Fibroblast of skin of left quadriceps (primary cell): ENCODE measurements at regions not wholly inside any gene's neighbourhood (a gene's known extent, or its start where the extent isn't known, plus 50 kb on each side); places are given as distances from the start of the nearest gene placed in this dataset.
A peak's percentile ranks its signal among the peaks of the same experiment; 100 is the strongest.
"Not testable (repeated sequence)": the region's sequence is repeated elsewhere in the genome, so short reads cannot be mapped to it uniquely, and the experiment has no call there.

Experiments
- DNase-seq, 2 experiments: peaks; one replicate each; pipeline ENCODE4 v3.0.0-alpha.2; 2013; ENCODE audit warnings: low read depth in 2 of 2

DNA sequence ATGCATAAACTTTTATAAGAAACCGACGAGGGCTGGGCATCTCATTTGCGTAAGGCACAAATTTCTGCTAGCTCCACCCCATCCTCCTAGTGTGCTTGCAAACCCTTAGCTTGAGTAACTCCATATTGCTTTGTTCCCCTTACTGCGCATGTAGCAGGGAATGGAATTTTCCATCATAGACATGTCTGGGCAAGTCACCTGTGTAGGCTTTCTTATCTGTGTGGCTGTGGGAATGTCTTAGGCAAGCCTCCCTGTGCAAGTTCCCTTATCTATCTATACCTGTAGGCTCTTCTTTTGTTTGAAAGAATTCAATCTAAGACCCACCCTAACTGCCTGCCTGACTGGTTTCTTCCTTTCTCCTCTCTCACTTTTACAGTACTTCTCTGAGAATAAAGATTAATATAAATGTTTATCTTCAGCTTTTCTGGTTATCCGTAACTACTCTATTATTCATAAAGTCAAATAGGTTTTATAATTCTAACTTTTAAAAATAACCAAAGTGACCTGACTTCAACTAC is 217.6 kb upstream of the FIGN start:
- no peak for DNase-seq

DNA sequence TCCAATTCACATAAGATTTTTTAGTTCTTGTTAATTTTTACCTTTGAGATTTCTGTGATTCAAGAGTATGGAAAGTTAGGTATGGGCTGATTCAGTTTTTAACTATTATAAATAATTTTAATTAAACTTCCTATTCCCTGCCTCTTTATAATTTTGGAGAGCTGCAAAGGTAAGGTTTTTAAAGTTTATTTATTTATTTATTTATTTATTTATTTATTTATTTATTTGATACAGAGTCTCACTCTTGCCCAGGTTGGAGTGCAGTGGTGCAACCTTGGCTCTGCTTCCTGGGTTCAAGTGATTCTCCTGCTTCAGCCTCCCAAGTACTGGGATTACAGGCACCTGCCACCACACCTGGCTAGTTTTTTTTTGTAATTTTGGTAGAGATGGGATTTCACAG is 215.5 kb upstream of the FIGN start:
- no peak for DNase-seq

DNA sequence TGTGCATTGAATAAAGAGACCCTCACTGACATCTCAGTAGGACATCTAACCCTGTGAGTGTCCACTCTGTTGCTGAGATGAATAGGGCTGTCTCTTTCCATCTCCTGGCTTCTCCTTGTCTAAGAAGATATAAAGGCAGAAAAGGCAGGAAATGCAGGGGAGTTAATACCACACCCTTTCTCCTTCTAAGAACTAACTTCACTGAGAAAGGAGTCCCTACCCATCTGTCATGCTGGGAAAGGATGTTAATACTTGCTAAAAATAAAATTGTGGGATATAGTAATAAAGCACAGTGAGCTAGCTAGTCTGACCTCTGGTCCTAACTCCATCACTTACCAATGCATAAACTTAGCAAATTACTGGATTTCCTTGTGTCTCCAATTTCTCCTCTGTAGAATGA is 213.9 kb upstream of the FIGN start:
- DNase-seq, result no peak

DNA sequence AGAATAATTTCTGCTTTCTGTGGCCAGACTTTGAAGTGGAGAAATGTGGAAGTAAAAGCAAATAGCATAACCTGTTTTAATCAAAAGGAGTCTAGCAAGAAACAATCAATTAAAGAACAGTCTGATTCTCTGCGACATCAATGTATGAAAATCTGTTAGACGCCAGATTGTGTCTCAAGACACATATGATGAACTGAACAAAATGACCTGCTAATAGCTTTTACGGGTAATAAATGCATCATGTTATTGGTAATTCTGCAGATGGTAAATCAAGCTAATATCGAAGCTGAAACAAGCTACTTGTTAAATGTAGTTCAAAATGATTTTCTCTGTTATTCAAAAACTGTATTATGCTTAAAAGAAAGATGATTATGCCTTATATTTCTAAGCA is 208.5 kb upstream of the FIGN start:
- no peak for DNase-seq

DNA sequence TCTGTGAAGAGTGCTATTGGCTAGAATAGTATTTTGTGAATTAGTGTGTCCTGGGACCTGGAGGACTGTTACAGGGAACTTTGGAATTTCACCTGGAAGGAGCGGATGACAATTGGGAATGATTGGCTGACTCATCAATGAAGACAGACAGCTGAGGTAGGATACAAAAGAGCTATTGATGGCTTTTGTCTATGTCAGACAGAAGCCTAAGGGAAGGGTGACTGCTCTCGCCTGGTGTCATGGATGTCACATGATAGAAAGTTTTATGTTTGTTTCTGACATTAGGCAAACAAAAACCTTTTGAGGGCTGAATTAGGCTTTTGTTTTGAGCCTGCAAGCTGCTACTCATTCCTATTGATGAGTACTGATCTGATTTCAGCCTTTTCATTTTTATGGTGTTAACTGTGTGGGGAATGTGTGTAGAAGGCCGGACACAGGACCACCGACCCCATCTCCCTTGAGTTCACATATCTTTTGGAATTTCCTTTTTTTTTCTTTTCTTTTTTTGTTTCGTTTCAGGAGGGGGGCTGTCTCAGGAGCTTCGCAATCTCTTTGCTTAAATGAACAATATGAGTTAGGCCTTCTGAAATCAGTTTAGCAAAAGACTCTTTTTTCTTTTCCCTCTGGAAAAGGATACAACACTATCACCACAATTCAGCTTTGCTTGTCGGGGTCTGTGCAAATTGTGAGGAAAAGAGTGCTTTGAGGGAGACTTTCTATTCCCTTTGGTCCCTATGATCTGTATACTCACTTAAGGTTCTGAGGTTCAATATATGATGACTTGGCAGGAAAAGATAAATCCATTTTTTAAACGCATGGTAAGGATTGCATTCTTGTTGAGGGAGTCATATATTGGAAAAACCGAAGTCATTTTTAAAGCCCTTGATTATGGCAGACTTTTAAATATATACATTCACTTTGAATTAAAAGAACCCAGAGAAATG is 207.9 kb upstream of the FIGN start:
- no peak for DNase-seq

DNA sequence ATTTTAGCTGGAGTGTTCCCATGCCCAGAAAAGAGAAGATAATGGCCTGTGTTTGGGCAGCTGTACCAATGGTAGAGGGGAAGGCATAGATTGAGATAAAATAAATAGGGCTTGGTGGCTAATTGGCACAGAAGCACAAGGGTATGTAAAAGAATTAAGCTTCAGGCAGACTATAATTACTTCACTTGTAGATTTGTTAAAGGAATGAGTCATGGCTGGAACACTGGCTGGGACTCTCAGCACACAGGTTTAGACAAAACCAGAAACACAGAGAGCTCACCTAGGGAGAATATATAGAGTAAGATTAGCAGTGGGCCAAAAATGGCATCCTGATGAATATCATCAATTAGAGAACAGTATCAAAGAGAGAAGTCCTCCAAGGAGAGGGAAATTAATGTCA is 198.3 kb upstream of the FIGN start:
- no peak for DNase-seq

DNA sequence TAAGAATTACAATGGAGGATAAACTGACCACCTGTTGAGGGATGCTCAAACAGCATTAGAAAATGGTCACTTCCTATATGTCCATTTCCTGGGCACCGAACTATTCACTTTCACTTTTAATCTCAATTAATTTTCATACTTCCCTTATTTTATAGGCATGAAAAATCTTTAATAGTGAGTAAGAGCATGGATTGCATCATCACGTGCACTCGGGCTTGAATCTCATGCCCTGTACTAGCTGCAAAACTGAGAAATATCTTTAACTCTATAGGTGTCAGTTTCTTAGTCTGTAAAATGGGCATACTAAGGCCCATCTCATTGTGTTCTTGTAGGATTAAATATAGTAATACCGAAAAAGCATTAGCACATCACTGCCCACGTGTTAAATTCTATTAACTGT is 183.9 kb upstream of the FIGN start:
- DNase-seq, result no peak

DNA sequence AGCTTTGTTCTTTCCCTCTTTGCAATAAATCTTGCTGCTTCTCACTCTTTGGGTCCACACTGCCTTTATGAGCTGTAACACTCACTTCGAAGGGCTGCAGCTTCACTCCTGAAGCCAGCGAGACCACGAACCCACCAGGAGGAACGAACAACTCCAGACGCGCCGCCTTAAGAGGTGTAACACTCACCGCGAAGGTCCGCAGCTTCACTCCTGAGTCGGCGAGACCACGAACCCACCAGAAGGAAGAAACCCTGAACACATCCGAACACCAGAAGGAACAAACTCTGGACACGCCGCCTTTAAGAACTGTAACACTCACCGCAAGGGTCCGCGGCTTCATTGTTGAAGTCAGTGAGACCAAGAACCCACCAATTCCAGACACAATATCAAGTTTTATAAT is 178.7 kb upstream of the FIGN start:
- DNase-seq, result not testable (repeated sequence)

DNA sequence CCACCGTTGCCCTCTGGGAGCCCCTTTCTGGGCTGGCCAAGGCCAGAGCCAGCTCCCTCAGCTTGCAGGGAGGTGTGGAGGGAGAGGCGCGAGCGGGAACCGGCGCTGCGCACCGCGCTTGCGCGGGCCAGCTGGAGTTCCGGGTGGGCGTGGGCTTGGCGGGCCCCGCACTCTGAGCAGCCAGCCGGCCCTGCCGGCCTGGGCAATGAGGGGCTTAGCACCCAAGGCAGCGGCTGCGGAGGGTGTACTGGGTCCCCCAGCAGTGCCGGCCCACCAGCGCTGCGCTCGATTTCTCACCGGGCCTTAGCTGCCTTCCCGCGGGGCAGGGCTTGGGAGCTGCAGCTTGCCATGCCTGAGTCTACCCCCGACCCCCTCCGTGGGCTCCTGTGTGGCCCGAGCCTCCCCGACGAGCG is 177.7 kb upstream of the FIGN start:
- DNase-seq, result not testable (repeated sequence)

DNA sequence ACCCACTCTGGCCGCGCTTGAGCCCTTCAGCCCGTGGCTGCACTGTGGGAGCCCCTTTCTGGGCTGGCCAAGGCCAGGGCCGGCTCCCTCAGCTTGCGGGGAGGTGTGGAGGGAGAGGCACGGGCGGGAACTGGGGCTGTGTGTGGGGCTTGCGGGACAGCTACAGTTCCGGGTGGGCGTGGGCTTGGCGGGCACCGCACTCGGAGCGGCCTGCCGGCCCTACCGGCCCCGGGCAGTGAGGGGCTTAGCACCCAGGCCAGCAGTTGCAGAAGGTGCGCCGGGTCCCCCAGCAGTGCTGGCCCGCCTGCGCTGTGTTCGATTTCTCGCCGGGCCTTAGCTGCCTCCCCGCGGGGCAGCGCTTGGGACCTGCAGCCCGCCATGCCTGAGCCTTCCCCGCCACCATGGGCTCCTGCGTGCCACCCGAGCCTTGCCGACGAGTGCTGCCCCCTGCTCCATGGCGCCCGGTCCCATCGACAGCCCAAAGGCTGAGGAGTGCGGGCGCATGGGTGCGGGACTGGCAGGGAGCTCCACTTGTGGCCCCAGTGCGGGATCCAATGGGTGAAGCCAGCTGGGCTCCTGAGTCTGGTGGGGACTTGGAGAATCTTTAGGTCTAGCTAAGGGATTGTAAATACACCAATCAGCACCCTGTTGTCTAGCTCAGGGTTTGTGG is 173.7 kb upstream of the FIGN start:
- DNase-seq, result no peak

DNA sequence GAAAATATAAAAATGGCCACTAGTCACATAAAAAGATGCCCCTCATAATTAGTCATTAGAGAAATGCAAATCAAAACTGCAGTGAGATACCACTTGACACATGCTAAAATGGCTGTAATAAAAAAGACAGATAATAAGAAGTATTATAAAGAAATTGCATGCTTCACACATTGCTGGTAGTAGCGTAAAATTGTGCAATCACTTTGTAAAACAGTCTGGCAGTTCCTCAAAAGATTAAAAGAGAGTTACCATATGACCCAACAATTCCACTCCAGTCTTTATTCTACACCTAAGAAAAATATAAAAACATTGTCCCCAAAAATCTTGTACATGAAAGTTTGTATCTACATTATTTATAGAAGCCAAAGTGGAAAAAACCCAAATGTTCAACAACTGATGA is 170.6 kb upstream of the FIGN start:
- DNase-seq, result no peak

DNA sequence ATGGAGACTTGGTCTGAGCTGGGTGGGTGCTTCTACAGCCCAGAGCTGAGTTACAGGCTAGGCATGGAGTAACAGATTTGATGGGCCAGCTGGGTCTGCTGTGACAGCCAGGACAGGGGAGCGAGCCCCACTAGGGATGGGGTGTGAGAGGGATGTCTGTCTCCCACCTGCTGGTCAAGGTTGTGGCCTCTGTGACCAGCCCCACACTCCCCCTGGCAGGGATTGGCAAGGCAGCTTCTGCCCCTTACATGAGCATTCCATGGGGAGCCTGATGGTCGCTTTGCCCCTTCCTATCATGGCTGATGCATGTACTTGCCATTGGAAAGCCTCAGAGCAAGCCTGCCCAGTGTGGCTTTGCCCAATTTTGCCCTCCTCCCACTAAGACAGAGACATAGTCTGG is 162.0 kb upstream of the FIGN start:
- no peak for DNase-seq

DNA sequence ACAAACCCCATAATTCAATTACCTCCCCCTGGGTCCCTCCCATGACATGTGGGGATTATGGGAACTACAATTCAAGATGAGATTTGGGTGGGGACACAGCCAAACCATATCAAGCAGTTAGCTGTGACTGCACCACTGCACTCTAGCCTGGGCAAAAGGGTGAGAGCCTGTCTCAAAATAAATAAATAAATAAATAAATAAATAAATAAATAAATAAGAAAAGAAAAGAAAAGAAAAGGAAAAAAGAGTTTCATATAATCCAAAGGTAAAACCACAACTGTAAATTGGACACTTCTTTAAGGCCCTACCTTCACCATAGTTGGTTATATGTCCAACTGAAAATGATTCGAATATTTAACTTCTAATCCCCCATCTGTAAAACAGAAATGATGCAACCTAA is 157.6 kb upstream of the FIGN start:
- not testable (repeated sequence) for DNase-seq

DNA sequence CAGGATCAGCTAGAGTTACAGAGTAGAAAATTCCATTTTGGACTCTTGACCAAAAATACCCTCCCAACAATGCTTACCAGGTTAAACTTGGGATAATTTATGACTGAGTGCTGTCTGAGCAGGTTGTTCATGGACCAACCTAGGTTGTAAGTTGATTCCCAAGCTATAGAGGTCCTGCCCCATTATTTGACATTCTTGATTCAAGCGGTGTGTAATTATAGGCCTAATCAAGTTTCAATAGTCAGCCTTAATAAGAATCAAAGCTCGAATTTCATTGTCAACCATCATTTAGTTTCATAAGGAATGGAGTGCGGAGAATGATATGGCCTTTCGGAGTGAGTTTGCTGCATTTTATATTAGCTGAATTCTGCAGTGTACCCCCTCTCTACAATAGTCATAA is 152.8 kb upstream of the FIGN start:
- DNase-seq, result no peak

DNA sequence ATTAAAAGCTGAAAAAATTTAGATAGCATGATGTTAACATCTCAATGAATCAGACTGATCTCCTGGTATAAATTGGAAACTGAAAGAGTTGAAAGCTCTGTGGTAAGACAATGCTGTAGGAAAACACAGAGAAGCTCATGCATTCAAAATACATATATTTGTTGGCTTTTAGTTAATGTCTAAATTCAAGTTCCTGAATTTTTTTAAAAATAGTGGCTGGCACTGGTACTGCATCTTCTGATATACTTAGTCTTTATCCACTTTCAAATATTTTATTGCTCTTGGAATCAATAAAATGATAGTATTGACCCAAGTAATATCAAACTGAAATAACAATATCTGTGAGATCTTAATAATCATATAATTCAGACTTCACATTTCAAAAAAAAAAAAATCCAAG is 151.4 kb upstream of the FIGN start:
- no peak for DNase-seq

DNA sequence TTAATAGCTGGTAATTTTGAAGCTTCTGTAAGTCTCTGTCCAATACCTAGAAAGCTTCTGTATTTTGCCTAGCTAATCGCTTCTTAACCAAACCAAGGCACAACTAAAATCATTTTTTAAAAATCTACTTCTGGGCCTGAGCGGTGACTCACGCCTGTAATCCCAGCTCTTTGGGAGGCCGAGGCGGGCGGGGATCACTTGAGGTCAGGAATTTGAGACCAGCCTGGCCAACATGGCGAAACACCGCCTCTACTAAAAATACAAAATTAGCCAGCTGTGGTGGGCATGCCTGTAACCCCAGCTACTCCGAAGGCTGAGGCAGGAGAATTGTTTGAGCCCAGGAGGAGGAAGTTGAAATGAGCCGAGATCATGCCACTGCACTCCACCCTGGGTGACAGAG is 148.6 kb upstream of the FIGN start:
- DNase-seq, result no peak

DNA sequence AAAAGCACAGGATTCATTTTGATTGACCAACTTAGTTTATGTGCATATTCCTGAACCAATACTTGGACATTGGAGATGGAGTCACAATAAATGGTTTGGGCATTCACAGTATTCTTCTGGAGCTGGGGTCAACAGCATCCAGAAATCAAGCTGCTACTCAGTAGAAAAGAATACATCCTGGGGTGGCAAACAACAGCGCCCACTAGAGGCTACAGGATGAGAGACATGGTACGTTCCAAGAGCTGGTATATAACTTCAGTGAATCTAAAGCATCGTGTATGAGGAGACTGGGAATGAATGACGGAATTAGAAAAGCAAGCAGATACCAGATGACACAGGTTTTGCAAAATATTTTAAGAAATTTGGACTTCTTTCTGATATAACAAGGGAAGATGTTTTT is 142.9 kb upstream of the FIGN start:
- DNase-seq, result no peak

DNA sequence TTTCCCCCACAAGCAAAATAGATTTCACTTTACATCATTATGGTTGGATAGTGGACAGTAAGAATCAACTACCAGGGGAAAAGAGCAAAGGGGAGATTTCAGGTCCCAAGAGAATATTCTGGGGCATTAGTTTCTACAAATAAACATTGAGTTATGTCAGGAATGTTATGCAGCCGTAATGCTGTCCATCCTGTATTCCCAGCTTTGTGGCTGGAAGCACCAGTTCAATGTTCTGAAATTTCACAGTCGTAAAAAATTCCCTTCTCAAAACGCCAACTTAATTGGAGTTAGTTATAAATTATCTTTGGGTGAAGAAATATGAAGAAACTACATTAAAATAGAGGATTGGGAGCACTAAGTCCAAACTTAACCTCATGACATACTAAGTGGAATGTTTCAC is 141.5 kb upstream of the FIGN start:
- DNase-seq, result peak; percentile 57 to 59

DNA sequence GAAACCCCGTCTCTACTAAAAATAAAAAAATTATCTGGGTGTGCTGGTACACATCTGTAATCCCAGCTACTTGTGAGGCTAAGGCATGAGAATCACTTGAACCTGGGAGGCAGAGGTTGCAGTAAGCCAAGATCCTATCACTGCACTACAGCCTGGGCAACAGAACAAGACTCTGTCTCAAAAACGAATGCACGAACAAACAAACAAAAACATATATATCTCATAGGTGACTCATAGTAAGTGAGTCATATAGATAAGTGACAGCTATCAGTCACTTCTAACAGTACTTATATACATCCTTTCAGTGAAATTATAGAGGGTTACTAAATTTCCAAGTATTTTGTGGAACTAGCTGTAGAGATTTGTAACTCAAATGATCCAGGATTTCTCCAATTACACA is 127.3 kb upstream of the FIGN start:
- DNase-seq, result no peak

DNA sequence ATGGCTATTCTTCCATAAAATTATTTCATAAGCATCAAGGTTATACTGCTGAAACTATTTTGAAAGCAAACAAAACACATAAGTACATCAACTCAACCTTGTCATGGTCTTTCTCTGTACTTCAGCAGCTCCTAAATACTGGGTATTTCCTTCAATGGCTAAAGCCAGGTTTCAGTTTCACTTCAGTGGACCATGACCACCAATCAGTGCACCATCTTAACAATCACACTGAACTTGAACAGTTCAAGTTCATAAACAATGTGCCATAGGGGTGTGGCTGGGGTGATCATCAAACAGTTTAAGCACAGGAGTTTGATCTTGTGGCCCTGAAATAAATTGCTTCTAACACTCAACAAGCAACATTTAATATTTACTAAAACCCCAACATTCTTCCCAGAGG is 124.1 kb upstream of the FIGN start:
- no peak for DNase-seq

DNA sequence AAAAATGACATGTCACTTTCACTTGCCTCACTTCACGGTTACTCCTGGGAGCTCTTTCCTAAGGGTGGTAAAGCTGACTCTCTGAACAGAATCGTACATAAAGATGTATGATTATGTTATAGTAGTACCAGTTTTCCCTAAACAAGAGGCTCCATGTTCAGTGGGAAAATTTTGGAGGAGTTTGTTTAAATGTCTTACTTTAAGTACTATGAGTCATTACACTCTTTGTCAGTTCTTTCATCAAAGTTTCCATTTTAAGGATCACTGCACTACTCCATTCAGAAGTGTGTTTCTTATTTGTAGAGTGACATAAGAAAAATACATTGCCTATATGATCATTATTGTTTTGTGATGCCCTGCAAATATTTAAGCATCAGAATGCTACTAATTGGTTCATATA is 121.1 kb upstream of the FIGN start:
- DNase-seq, result no peak

DNA sequence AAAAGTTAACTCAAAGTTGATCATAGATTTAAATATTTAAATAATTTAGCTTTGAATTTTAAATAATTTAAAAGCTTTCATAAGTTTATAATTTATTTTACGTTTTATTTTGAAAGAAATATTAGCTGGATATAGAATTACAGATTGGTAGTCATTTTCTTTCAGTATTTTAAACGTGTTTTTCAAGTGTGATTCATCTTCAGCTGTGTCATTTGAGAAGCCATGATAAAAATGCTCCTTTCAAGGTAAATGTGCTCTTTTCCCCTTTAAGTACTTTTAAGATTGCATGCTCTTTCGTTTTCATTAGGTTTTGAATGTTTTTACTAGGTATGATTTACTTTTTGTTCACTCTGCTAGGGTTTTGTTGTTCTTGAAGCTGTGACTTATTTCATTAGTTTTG is 116.8 kb upstream of the FIGN start:
- DNase-seq, result no peak

DNA sequence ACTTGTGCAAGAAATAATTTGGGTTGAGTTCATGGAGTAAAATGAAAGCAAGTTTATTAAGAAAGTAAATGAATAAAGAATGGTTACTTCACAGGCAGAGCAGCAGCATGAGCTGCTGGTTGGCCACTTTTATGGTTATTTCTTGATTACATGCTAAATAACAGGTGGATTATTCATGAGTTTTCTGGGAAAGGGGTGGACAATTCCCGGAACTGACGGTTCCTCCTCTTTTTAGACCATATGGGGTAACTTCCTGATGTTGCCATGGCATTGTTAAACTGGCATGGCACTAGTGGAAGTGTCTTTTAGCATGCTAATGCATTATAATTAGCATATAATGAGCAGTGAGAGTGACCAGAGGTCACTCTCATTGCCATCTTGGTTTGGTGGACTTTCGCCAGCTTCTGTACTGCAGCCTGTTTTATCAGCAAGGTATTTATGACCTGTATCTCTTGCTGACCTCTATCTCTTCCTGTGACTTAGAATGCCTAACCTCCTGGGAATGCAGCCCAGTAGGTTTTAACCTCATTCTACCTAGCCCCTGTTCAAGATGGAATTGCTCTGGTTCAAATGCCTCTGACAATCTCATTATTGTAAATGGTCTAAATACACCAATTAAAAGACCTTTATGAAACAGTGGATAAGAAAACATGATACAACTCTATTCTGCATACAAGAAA is 114.1 kb upstream of the FIGN start:
- DNase-seq, result no peak
